IMR-90 (cell line): ENCODE measurements at regions not wholly inside any gene's neighbourhood (a gene's known extent, or its start where the extent isn't known, plus 50 kb on each side); places are given as distances from the start of the nearest gene placed in this dataset.

ENCODE experiments used
- ATAC-seq: fragments of 200-7000 bp; cut with Tn5 transposase; 2 replicates; pipeline ENCODE4 v1.9.1; 2020; ENCODE audit warnings: low read depth, mild to moderate bottlenecking, moderate library complexity
- BruUV-seq: library from RNA; stranded (reverse); fragments of 400-500 nt; replicated peaks from 2 replicates; lab custom pipeline; 2021; lab: Mats Ljungman, UMichigan
- CTCF ChIA-PET: fragments of 300-600 bp; formaldehyde crosslinking; extraction: SDS; loops from one replicate; lab custom pipeline; 2021; ENCODE audit warnings: antibody characterized with exemption; lab: Yijun Ruan, JAX
- POLR2A ChIA-PET: fragments of 300-600 bp; sonication (Branson Sonifier 250); formaldehyde crosslinking; loops from one replicate; lab custom pipeline; 2022; ENCODE audit warnings: antibody characterized with exemption; ENCODE audit not compliant: unreplicated experiment; lab: Charles Lee
- DNase-seq: peaks from one replicate; pipeline ENCODE4 v3.0.0; 2013
- H2AFZ ChIP-seq: replicated peaks from 2 replicates; pipeline ENCODE3; 2013; ENCODE audit warnings: low read length, mild to moderate bottlenecking; ENCODE audit not compliant: poor library complexity
- H2AK5ac ChIP-seq: 2 replicates; pipeline ENCODE4 v1.6.1; 2013; ENCODE audit warnings: low read depth, low read length, inconsistent platforms
- H2AK9ac ChIP-seq: replicated peaks from 2 replicates; pipeline ENCODE3; 2013; ENCODE audit warnings: mild to moderate bottlenecking, low read depth, low read length, moderate library complexity; ENCODE audit not compliant: poor library complexity
- H2BK120ac ChIP-seq: 2 replicates; pipeline ENCODE4 v1.6.1; 2013; ENCODE audit warnings: low read depth, low read length, inconsistent platforms
- H2BK15ac ChIP-seq: 3 replicates; pipeline ENCODE4 v1.6.1; 2013; ENCODE audit warnings: low read depth, low read length, inconsistent platforms
- H2BK20ac ChIP-seq: 2 replicates; pipeline ENCODE4 v1.6.1; 2013; ENCODE audit warnings: low read depth, mild to moderate bottlenecking, inconsistent platforms, low read length, moderate library complexity
- H2BK5ac ChIP-seq: 2 replicates; pipeline ENCODE4 v1.6.1; 2013; ENCODE audit warnings: mild to moderate bottlenecking, low read depth, low read length, inconsistent platforms; ENCODE audit not compliant: poor library complexity, severe bottlenecking
- H3K14ac ChIP-seq: replicated peaks from 2 replicates; pipeline ENCODE4 v1.6.1; 2013; ENCODE audit warnings: low read depth, low read length, inconsistent platforms
- H3K18ac ChIP-seq: 2 replicates; pipeline ENCODE4 v1.6.1; 2013; ENCODE audit warnings: low read depth, low read length, control low read depth
- H3K23ac ChIP-seq: 2 replicates; pipeline ENCODE4 v1.6.1; 2013; ENCODE audit warnings: low read depth, low read length, inconsistent platforms
- H3K27ac ChIP-seq: 2 replicates; pipeline ENCODE4 v1.5.1; 2013; ENCODE audit warnings: mild to moderate bottlenecking, control low read depth, low read length; ENCODE audit not compliant: insufficient read depth
- H3K27me3 ChIP-seq: 2 replicates; pipeline ENCODE4 v1.6.1; 2013; ENCODE audit warnings: low read length; ENCODE audit not compliant: control insufficient read depth, insufficient read depth
- H3K36me3 ChIP-seq: 2 replicates; pipeline ENCODE4 v1.6.1; 2013; ENCODE audit warnings: low read length, mixed read lengths; ENCODE audit not compliant: control insufficient read depth, insufficient read depth
- H3K4ac ChIP-seq: 2 replicates; pipeline ENCODE4 v1.6.1; 2013; ENCODE audit warnings: low read depth, low read length, inconsistent platforms
- H3K4me1 ChIP-seq: 2 replicates; pipeline ENCODE4 v1.6.1; 2013; ENCODE audit warnings: low read length, mixed read lengths; ENCODE audit not compliant: control insufficient read depth, insufficient read depth
- H3K4me2 ChIP-seq: 2 replicates; pipeline ENCODE4 v1.6.1; 2013; ENCODE audit warnings: low read depth, mild to moderate bottlenecking, control low read depth, low read length, moderate library complexity
- H3K4me3 ChIP-seq: 2 replicates; pipeline ENCODE4 v1.5.1; 2013; ENCODE audit warnings: low read depth, mild to moderate bottlenecking, control low read depth, low read length, moderate library complexity; ENCODE audit not compliant: insufficient read depth
- H3K56ac ChIP-seq: 2 replicates; pipeline ENCODE4 v1.6.1; 2013; ENCODE audit warnings: low read length, inconsistent platforms; ENCODE audit not compliant: insufficient read depth; ENCODE audit errors: extremely low read depth
- H3K79me1 ChIP-seq, 2 experiments: 2 replicates each; pipeline ENCODE4 v1.6.1; 2013; ENCODE audit warnings: low read length in 2 of 2, inconsistent platforms in 1 of 2, low read depth in 1 of 2
- H3K9ac ChIP-seq: 2 replicates; pipeline ENCODE4 v1.6.1; 2013; ENCODE audit warnings: low read depth, low read length, control low read depth
- H3K9me1 ChIP-seq: 2 replicates; pipeline ENCODE4 v1.6.1; 2013; ENCODE audit warnings: low read length, inconsistent platforms; ENCODE audit not compliant: insufficient read depth
- H3K9me3 ChIP-seq: 2 replicates; pipeline ENCODE4 v1.6.1; 2013; ENCODE audit warnings: low read length; ENCODE audit not compliant: control insufficient read depth, insufficient read depth
- H4K20me1 ChIP-seq: 2 replicates; pipeline ENCODE4 v1.6.1; 2013; ENCODE audit warnings: low read length, inconsistent platforms; ENCODE audit not compliant: insufficient read depth
- H4K5ac ChIP-seq: 2 replicates; pipeline ENCODE4 v1.6.1; 2013; ENCODE audit warnings: mild to moderate bottlenecking, low read depth, low read length, control low read depth
- H4K8ac ChIP-seq, 2 experiments: 2 replicates each; pipeline ENCODE4 v1.6.1; 2013; ENCODE audit warnings: low read depth in 2 of 2, low read length in 2 of 2, control low read depth in 1 of 2, inconsistent platforms in 1 of 2
- H4K91ac ChIP-seq: 2 replicates; pipeline ENCODE4 v1.6.1; 2013; ENCODE audit warnings: low read depth, low read length, inconsistent platforms; ENCODE audit not compliant: insufficient read depth
- BHLHE40 ChIP-seq: fragments of 150-350 bp; IDR thresholded peaks from 2 replicates; pipeline ENCODE4 v1.6.1; 2016; ENCODE audit warnings: mild to moderate bottlenecking, low read depth, low read length
- CEBPB ChIP-seq: IDR thresholded peaks from 2 replicates; pipeline ENCODE4 v1.6.1; 2012; ENCODE audit warnings: low read depth, low read length, improper control_type of control experiment
- FOS ChIP-seq: fragments of 150-350 bp; IDR thresholded peaks from 2 replicates; pipeline ENCODE4 v1.6.1; 2016; ENCODE audit warnings: low read depth, low read length
- MAFK ChIP-seq: IDR thresholded peaks from 2 replicates; pipeline ENCODE4 v1.6.1; 2012; ENCODE audit warnings: low read depth, low read length, improper control_type of control experiment
- MAZ ChIP-seq: IDR thresholded peaks from 2 replicates; pipeline ENCODE4 v1.6.1; 2012; ENCODE audit warnings: low read depth, mild to moderate bottlenecking, low read length, improper control_type of control experiment, moderate library complexity, borderline replicate concordance
- MXI1 ChIP-seq: IDR thresholded peaks from 2 replicates; pipeline ENCODE4 v1.6.1; 2012; ENCODE audit warnings: low read depth, mild to moderate bottlenecking, low read length, moderate library complexity, borderline replicate concordance
- NFE2L2 ChIP-seq: fragments of 150-350 bp; IDR thresholded peaks from 2 replicates; pipeline ENCODE4 v1.6.1; 2016; ENCODE audit warnings: low read depth, mild to moderate bottlenecking, low read length
- POLR2A ChIP-seq: IDR thresholded peaks from 2 replicates; pipeline ENCODE4 v1.6.1; 2012; ENCODE audit warnings: mild to moderate bottlenecking, low read depth, low read length
- RAD21 ChIP-seq: IDR thresholded peaks from 2 replicates; pipeline ENCODE4 v1.6.1; 2012; ENCODE audit warnings: low read length, improper control_type of control experiment
- RCOR1 ChIP-seq: IDR thresholded peaks from 2 replicates; pipeline ENCODE4 v1.6.1; 2012; ENCODE audit warnings: mild to moderate bottlenecking, low read length, improper control_type of control experiment; ENCODE audit not compliant: insufficient replicate concordance
- RFX5 ChIP-seq: IDR thresholded peaks from 2 replicates; pipeline ENCODE4 v1.8.0; 2012; ENCODE audit warnings: low read depth, mild to moderate bottlenecking, low read length, moderate library complexity
- WGBS, 2 experiments: methylation state at CpG; one replicate each; pipeline versions ENCODE4 v1.1.5 to v1.1.7; 2013; ENCODE audit warnings: missing lambda C conversion rate in 2 of 2; ENCODE audit not compliant: insufficient read length in 1 of 2; ENCODE audit errors: extremely low coverage in 2 of 2; 5-methylcytosine and 5-hydroxymethylcytosine counted together
- dilution Hi-C: fragments of 300-500 bp; cut with HindIII; formaldehyde crosslinking; loops from one replicate; pipeline ENCODE4 v1.14.3; 2018; ENCODE audit warnings: low sequenced_read_pairs; ENCODE audit not compliant: unreplicated experiment
- in situ Hi-C: fragments of 300-500 bp; cut with MboI; formaldehyde crosslinking; loops from 3 replicates; pipeline ENCODE4 v1.14.3; 2019; ENCODE audit warnings: low sequenced_read_pairs, inconsistent platforms, mixed read lengths
- intact Hi-C: fragments of 100-400 bp; cut with micrococcal nuclease; formaldehyde crosslinking; loops from 2 replicates; pipeline ENCODE4 v1.10.0; 2022
- TF ChIP-seq, protein P1 (sequence below): conservative IDR thresholded peaks from 2 replicates; pipeline ENCODE4 v1.5.1; 2012; ENCODE audit warnings: mild to moderate bottlenecking, low read depth, low read length, improper control_type of control experiment
- TF ChIP-seq, protein P2 (sequence below): fragments of 150-350 bp; IDR thresholded peaks from 2 replicates; pipeline ENCODE4 v1.6.1; 2017; ENCODE audit warnings: mild to moderate bottlenecking, antibody characterized with exemption, low read length, low read depth

DNA sequence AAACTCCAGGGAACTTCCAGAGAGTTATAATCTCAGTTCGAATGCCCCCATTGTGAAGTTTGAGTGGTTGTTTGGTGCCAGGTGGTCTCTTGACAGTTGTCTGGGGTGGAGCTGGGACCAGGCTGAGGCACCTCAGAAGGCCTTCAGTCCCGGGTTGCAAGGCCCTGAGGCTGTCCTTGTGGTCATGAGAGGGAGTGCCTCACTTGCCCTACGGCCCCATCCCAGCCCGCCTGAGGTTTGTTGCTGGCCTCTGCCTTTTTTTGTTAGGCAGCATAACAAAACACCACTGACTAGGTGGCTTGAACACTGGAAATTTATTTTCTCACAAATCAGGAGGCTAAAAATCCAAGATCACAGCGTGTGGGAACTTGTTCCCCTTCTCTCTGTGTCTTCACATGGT lies 73.0 kb upstream of the PAPPA start:
- Histone ChIP-seq H3K4me1 (peaks cover 3% of the 10 kb centered on the region; the same call in 1 of the 2 replicates), H3K14ac (no peak overlapping the region), H3K9me1 (no peaks in the 10 kb centered on the region), H3K4ac (no peak overlapping the region), H2BK5ac (no peak overlapping the region), H3K23ac (no peak overlapping the region), H2BK20ac (no peak overlapping the region), H3K27me3 (no peaks in the 10 kb centered on the region), H3K9ac (no peak overlapping the region), H2BK120ac (no peak overlapping the region), H3K9me3 (no peaks in the 10 kb centered on the region), H4K5ac (0 out of 2 replicates have a peak overlapping the region, but pooled peaks have one; percentile 29), H3K27ac (no peak overlapping the region), H4K20me1 (no peaks in the 10 kb centered on the region), H3K79me1 (no peaks in the 10 kb centered on the region), H4K8ac (no peak overlapping the region), H3K4me2 (no peak overlapping the region), H3K18ac (no peak overlapping the region; the same call in 1 of the 2 replicates), H3K36me3 (no peaks in the 10 kb centered on the region), H2AK9ac (no peak overlapping the region), H2AK5ac (no peak overlapping the region), H4K91ac (no peak overlapping the region), H2BK15ac (no peak overlapping the region; the same call in 2 of the 3 replicates), H2AFZ (no peak overlapping the region), H3K4me3 (no peak overlapping the region), H3K56ac (no peak overlapping the region)
- ChIA-PET CTCF (no interaction called here), POLR2A (no interaction called here)
- intact Hi-C loops: loop anchor here (10.0 kb wide), 1 partner anchor 486 kb away; no protein-coding TSS in a partner anchor
- in situ Hi-C loops: no loop called here
- ATAC-seq: no peak
- DNase-seq: no peak
- no TSS peak for BruUV-seq
- TF ChIP-seq MXI1 (no peak), FOS (no peak), RAD21 (no peak), POLR2A (no peak), NFE2L2 (no peak), RCOR1 (no peak), MAFK (no peak), CEBPB (no peak), MAZ (no peak), RFX5 (no peak), BHLHE40 (no peak)
- TF ChIP-seq, protein P1, sequence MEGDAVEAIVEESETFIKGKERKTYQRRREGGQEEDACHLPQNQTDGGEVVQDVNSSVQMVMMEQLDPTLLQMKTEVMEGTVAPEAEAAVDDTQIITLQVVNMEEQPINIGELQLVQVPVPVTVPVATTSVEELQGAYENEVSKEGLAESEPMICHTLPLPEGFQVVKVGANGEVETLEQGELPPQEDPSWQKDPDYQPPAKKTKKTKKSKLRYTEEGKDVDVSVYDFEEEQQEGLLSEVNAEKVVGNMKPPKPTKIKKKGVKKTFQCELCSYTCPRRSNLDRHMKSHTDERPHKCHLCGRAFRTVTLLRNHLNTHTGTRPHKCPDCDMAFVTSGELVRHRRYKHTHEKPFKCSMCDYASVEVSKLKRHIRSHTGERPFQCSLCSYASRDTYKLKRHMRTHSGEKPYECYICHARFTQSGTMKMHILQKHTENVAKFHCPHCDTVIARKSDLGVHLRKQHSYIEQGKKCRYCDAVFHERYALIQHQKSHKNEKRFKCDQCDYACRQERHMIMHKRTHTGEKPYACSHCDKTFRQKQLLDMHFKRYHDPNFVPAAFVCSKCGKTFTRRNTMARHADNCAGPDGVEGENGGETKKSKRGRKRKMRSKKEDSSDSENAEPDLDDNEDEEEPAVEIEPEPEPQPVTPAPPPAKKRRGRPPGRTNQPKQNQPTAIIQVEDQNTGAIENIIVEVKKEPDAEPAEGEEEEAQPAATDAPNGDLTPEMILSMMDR: no peak
- TF ChIP-seq, protein P2, sequence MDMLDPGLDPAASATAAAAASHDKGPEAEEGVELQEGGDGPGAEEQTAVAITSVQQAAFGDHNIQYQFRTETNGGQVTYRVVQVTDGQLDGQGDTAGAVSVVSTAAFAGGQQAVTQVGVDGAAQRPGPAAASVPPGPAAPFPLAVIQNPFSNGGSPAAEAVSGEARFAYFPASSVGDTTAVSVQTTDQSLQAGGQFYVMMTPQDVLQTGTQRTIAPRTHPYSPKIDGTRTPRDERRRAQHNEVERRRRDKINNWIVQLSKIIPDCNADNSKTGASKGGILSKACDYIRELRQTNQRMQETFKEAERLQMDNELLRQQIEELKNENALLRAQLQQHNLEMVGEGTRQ: no peak
- WGBS, 2 experiments: 88% methylated on average over 1 of the region's 5 CpGs; no CpG with 5 or more reads in 1 of the 2 experiments
- dilution Hi-C loops: no loop called here
